GM13976 (cell line): ENCODE measurements at regions not wholly inside any gene's neighbourhood (a gene's known extent, or its start where the extent isn't known, plus 50 kb on each side); places are given as distances from the start of the nearest gene placed in this dataset.

ENCODE experiments used
- DNase-seq: peaks from one replicate; pipeline ENCODE4 v3.0.0; 2012; ENCODE audit warnings: low spot score
- CTCF ChIP-seq: IDR thresholded peaks from 2 replicates; pipeline ENCODE4 v1.5.1; 2012; ENCODE audit warnings: borderline replicate concordance, mild to moderate bottlenecking; ENCODE audit not compliant: insufficient read depth; ENCODE audit errors: extremely low read depth, missing control alignments, control extremely low read depth
- in situ Hi-C: fragments of 300-500 bp; cut with MboI; formaldehyde crosslinking; loops from one replicate; pipeline ENCODE4 v1.12.0; 2022; ENCODE audit warnings: low sequenced_read_pairs, mixed read lengths, inconsistent platforms; ENCODE audit not compliant: unreplicated experiment

GRCh38 chr5:39639618-39640089 lies 214.9 kb upstream of the DAB2 start:
- no peak for TF ChIP-seq CTCF
- in situ Hi-C loops = no loop called here
- no peak for DNase-seq

- no peak for TF ChIP-seq CTCF
- in situ Hi-C loops = no loop called here
- DNase-seq = no peak
These were observed 214.0 kb upstream of the DAB2 start for GRCh38 chr5:39638813-39639212.

- no peak for TF ChIP-seq CTCF
- in situ Hi-C loops = no loop called here
- DNase-seq = no peak
These were observed 208.3 kb upstream of the DAB2 start for GRCh38 chr5:39633057-39633456.

- no peak for TF ChIP-seq CTCF
- in situ Hi-C loops = no loop called here
- no peak for DNase-seq
These were observed 207.2 kb upstream of the DAB2 start for GRCh38 chr5:39631958-39632357.

GRCh38 chr5:39629946-39630345 lies 205.2 kb upstream of the DAB2 start:
- TF ChIP-seq CTCF = no peak
- DNase-seq = no peak
- in situ Hi-C loops = no loop called here

GRCh38 chr5:39628348-39628747 lies 203.6 kb upstream of the DAB2 start:
- in situ Hi-C loops = no loop called here
- no peak for TF ChIP-seq CTCF
- no peak for DNase-seq

GRCh38 chr5:39624890-39625289 lies 200.1 kb upstream of the DAB2 start:
- no peak for DNase-seq
- no peak for TF ChIP-seq CTCF
- in situ Hi-C loops = no loop called here
